ENCODE measurements at regions not wholly inside any gene's neighbourhood (a gene's known extent, or its start where the extent isn't known, plus 50 kb on each side); places are given as distances from the start of the nearest gene placed in this dataset.

DNA sequence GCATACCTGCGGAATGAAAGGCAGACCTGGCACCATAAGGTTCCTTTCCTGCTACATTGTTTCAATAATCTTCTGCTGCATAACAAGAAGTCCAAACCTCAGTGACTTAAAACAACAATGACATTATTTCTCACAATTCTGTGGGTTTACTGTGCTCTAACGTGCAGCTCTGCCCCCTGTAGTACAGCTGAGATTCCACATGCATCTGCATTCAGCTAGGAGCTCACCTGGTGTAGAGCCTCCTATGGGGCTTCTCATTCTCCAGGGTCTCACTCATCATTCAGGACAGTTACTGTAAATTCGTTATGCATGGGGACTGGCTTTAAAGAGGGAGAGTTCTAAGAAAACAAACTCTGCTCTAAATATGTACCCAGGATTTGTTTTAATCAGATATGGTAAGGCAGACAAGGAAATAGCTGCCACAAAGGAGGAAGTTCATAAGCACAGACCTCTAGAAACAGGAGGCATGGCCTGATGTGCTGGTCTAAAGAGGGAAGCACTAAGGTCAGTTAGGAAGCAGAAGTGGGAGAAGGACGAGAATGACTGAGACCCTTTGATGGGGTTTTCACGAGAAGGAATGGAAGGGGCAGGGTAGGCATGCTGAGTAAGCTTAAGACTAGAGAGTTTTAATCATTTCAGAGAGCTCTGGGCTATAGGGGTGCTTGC lies 347.0 kb downstream of the NEK10 start:
- 12% methylated on average over 5 of the region's 5 CpGs for WGBS (ENCODE audit: low lambda C conversion rate)
- H3K4me3 ChIP-seq (ENCODE audit: low read depth in 2 of 2, low read length in 1 of 2): no peak overlapping the region
- H3K4me1 ChIP-seq (ENCODE audit: control insufficient read depth in 1 of 2, insufficient read depth in 2 of 2, low read depth in 1 of 2, low read length in 1 of 2): no peaks in the 10 kb centered on the region; a peak in 1 of 4 replicates
- H3K27me3 ChIP-seq (ENCODE audit: insufficient read depth): no peaks in the 10 kb centered on the region
- H3K9me2 ChIP-seq: no peaks in the 10 kb centered on the region
- H4K20me1 ChIP-seq (ENCODE audit: insufficient read depth): no peaks in the 10 kb centered on the region
- H3K4me2 ChIP-seq: no peak overlapping the region
- H3F3A ChIP-seq (replicated peaks; ENCODE audit: insufficient read depth): no peaks in the 10 kb centered on the region
- no peaks in the 10 kb centered on the region for H3K9me3 ChIP-seq
- no peak overlapping the region for H3K27ac ChIP-seq (ENCODE audit: low read depth in 2 of 2, low read length in 1 of 2)
- POLR2A ChIA-PET: no interaction called here
- CTCF ChIA-PET: interaction anchor here (1.1 kb wide), 1 partner anchor 26 kb away, joined by 3 read pairs; no protein-coding TSS in a partner anchor
- TF ChIP-seq RAD21 (IDR thresholded peaks at IDR 0.05; ENCODE audit: low read length): no peak
- no peak for TF ChIP-seq NRF1 (IDR thresholded peaks at IDR 0.05; ENCODE audit: low read depth, low read length)
- no peak for TF ChIP-seq ELF1 (IDR thresholded peaks at IDR 0.05)
- TF ChIP-seq, protein P1, sequence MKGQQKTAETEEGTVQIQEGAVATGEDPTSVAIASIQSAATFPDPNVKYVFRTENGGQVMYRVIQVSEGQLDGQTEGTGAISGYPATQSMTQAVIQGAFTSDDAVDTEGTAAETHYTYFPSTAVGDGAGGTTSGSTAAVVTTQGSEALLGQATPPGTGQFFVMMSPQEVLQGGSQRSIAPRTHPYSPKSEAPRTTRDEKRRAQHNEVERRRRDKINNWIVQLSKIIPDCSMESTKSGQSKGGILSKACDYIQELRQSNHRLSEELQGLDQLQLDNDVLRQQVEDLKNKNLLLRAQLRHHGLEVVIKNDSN (IDR thresholded peaks at IDR 0.05; ENCODE audit: borderline replicate concordance, low read depth): no peak
- TF ChIP-seq SIN3A (IDR thresholded peaks at IDR 0.05; ENCODE audit: borderline replicate concordance, low read depth, low read length): no peak
- TF ChIP-seq NFIC (IDR thresholded peaks at IDR 0.05; ENCODE audit: borderline replicate concordance): no peak
- TF ChIP-seq, protein P2, sequence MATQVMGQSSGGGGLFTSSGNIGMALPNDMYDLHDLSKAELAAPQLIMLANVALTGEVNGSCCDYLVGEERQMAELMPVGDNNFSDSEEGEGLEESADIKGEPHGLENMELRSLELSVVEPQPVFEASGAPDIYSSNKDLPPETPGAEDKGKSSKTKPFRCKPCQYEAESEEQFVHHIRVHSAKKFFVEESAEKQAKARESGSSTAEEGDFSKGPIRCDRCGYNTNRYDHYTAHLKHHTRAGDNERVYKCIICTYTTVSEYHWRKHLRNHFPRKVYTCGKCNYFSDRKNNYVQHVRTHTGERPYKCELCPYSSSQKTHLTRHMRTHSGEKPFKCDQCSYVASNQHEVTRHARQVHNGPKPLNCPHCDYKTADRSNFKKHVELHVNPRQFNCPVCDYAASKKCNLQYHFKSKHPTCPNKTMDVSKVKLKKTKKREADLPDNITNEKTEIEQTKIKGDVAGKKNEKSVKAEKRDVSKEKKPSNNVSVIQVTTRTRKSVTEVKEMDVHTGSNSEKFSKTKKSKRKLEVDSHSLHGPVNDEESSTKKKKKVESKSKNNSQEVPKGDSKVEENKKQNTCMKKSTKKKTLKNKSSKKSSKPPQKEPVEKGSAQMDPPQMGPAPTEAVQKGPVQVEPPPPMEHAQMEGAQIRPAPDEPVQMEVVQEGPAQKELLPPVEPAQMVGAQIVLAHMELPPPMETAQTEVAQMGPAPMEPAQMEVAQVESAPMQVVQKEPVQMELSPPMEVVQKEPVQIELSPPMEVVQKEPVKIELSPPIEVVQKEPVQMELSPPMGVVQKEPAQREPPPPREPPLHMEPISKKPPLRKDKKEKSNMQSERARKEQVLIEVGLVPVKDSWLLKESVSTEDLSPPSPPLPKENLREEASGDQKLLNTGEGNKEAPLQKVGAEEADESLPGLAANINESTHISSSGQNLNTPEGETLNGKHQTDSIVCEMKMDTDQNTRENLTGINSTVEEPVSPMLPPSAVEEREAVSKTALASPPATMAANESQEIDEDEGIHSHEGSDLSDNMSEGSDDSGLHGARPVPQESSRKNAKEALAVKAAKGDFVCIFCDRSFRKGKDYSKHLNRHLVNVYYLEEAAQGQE (IDR thresholded peaks at IDR 0.05; ENCODE audit: low read depth, low read length): no peak
- TF ChIP-seq FOXJ3 (CRISPR knock-in tag; IDR thresholded peaks at IDR 0.05): no peak
- TF ChIP-seq, protein P3, sequence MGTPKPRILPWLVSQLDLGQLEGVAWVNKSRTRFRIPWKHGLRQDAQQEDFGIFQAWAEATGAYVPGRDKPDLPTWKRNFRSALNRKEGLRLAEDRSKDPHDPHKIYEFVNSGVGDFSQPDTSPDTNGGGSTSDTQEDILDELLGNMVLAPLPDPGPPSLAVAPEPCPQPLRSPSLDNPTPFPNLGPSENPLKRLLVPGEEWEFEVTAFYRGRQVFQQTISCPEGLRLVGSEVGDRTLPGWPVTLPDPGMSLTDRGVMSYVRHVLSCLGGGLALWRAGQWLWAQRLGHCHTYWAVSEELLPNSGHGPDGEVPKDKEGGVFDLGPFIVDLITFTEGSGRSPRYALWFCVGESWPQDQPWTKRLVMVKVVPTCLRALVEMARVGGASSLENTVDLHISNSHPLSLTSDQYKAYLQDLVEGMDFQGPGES (IDR thresholded peaks at IDR 0.05; ENCODE audit: low read depth, low read length): no peak
- no peaks in the 10 kb centered on the region for H3K36me3 ChIP-seq (replicated peaks in 1 of 2; ENCODE audit: control insufficient read depth in 1 of 2, insufficient read depth in 2 of 2, low read length in 1 of 2)
- H3K9ac ChIP-seq: no peak overlapping the region
- H3K79me2 ChIP-seq (ENCODE audit: insufficient read depth): no peaks in the 10 kb centered on the region
- DNase-seq: no peak
- no peak overlapping the region for H2AFZ ChIP-seq (ENCODE audit: low read depth)

DNA sequence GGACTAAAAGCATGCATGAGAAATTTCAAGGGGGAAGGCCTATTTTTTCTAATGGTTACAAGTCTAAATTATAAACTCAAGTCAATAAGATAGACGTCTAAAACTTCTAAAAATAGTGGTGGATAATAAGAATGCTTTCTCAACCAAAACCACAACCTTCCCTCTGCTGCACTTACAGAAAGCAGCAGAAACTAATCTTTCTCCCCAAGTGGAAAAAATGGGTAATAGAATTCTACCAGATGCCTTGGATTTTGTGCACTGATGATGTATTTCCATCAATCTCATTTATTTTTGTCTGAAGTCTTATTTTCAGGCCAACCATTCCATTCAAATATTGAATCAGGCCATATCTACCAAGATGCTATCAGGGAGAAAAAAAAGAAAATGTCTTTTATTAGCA lies 344.7 kb downstream of the NEK10 start:
- 15% methylated on average over 1 of the region's 1 CpG for WGBS (ENCODE audit: low lambda C conversion rate)
- Histone ChIP-seq H3K36me3 (replicated peaks in 1 of 2; ENCODE audit: control insufficient read depth in 1 of 2, insufficient read depth in 2 of 2, low read length in 1 of 2) (no peaks in the 10 kb centered on the region), H3K27ac (ENCODE audit: low read depth in 2 of 2, low read length in 1 of 2) (no peak overlapping the region), H3K4me2 (no peak overlapping the region), H3K9me3 (no peaks in the 10 kb centered on the region), H3K27me3 (ENCODE audit: insufficient read depth) (no peaks in the 10 kb centered on the region), H3K79me2 (ENCODE audit: insufficient read depth) (no peaks in the 10 kb centered on the region), H3F3A (replicated peaks; ENCODE audit: insufficient read depth) (no peaks in the 10 kb centered on the region), H3K9ac (no peak overlapping the region), H4K20me1 (ENCODE audit: insufficient read depth) (no peaks in the 10 kb centered on the region), H2AFZ (ENCODE audit: low read depth) (no peak overlapping the region), H3K4me1 (ENCODE audit: control insufficient read depth in 1 of 2, insufficient read depth in 2 of 2, low read depth in 1 of 2, low read length in 1 of 2) (no peaks in the 10 kb centered on the region; a peak in 1 of 4 replicates), H3K9me2 (no peaks in the 10 kb centered on the region), H3K4me3 (ENCODE audit: low read depth in 2 of 2, low read length in 1 of 2) (no peak overlapping the region)
- DNase-seq: no peak
- ChIA-PET CTCF (no interaction called here), POLR2A (no interaction called here)
- TF ChIP-seq MXI1 (IDR thresholded peaks at IDR 0.05; ENCODE audit: low read depth, low read length): no peak
- no peak for TF ChIP-seq POLR2AphosphoS5 (IDR thresholded peaks at IDR 0.05; ENCODE audit: low read depth, low read length)
- TF ChIP-seq EP300 (IDR thresholded peaks at IDR 0.05; ENCODE audit: borderline replicate concordance in 1 of 2, low read depth in 1 of 2, low read length in 1 of 2): no peak
- TF ChIP-seq RXRA (IDR thresholded peaks at IDR 0.05; ENCODE audit: borderline replicate concordance, low read depth): no peak
- no peak for TF ChIP-seq FOXM1 (IDR thresholded peaks at IDR 0.05; ENCODE audit: low read depth)
- TF ChIP-seq, protein P4, sequence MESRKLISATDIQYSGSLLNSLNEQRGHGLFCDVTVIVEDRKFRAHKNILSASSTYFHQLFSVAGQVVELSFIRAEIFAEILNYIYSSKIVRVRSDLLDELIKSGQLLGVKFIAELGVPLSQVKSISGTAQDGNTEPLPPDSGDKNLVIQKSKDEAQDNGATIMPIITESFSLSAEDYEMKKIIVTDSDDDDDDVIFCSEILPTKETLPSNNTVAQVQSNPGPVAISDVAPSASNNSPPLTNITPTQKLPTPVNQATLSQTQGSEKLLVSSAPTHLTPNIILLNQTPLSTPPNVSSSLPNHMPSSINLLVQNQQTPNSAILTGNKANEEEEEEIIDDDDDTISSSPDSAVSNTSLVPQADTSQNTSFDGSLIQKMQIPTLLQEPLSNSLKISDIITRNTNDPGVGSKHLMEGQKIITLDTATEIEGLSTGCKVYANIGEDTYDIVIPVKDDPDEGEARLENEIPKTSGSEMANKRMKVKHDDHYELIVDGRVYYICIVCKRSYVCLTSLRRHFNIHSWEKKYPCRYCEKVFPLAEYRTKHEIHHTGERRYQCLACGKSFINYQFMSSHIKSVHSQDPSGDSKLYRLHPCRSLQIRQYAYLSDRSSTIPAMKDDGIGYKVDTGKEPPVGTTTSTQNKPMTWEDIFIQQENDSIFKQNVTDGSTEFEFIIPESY (IDR thresholded peaks at IDR 0.05; ENCODE audit: borderline replicate concordance, low read depth): no peak
- no peak for TF ChIP-seq ELF1 (IDR thresholded peaks at IDR 0.05)
- no peak for TF ChIP-seq RAD21 (IDR thresholded peaks at IDR 0.05; ENCODE audit: low read length)
- no peak for TF ChIP-seq RFX5 (IDR thresholded peaks at IDR 0.05; ENCODE audit: low read length)
- TF ChIP-seq JUND (IDR thresholded peaks at IDR 0.05): no peak
- TF ChIP-seq, protein P5, sequence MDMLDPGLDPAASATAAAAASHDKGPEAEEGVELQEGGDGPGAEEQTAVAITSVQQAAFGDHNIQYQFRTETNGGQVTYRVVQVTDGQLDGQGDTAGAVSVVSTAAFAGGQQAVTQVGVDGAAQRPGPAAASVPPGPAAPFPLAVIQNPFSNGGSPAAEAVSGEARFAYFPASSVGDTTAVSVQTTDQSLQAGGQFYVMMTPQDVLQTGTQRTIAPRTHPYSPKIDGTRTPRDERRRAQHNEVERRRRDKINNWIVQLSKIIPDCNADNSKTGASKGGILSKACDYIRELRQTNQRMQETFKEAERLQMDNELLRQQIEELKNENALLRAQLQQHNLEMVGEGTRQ (IDR thresholded peaks at IDR 0.05; ENCODE audit: borderline replicate concordance, low read depth, low read length): no peak
- TF ChIP-seq YY1 (IDR thresholded peaks at IDR 0.05; ENCODE audit: low read depth): no peak
- TF ChIP-seq NFIC (IDR thresholded peaks at IDR 0.05; ENCODE audit: borderline replicate concordance): no peak
- no peak for TF ChIP-seq MEF2A (IDR thresholded peaks at IDR 0.05; ENCODE audit: borderline replicate concordance, low read depth)

Measured in SK-N-SH (cell line).